Upper lobe of right lung (tissue), 1 donor: ENCODE measurements at regions not wholly inside any gene's neighbourhood (a gene's known extent, or its start where the extent isn't known, plus 50 kb on each side); places are given as distances from the start of the nearest gene placed in this dataset.

Experiments used
- ATAC-seq: fragments of 200-7000 bp; cut with Tn5 transposase; one replicate; pipeline ENCODE4 v1.9.1; 2020; ENCODE audit warnings: mild to moderate bottlenecking, moderate library complexity
- DNase-seq: peaks from one replicate; pipeline ENCODE4 v3.0.0-alpha.2; 2020
- H3K27ac ChIP-seq: fragments of 200-600 bp; one replicate; pipeline ENCODE4 v1.8.0; 2022
- H3K27me3 ChIP-seq: fragments of 200-600 bp; one replicate; pipeline ENCODE4 v1.8.0; 2022; ENCODE audit warnings: mild to moderate bottlenecking
- H3K36me3 ChIP-seq: fragments of 200-600 bp; one replicate; pipeline ENCODE4 v1.8.0; 2022
- H3K4me1 ChIP-seq: fragments of 200-600 bp; one replicate; pipeline ENCODE4 v1.8.0; 2022
- H3K4me3 ChIP-seq: fragments of 200-600 bp; one replicate; pipeline ENCODE4 v1.8.0; 2022; ENCODE audit warnings: mild to moderate bottlenecking
- H3K9me3 ChIP-seq: fragments of 200-600 bp; one replicate; pipeline ENCODE4 v1.8.0; 2022
- intact Hi-C: fragments of 100-400 bp; cut with DNase I; formaldehyde crosslinking; loops from one replicate; pipeline ENCODE4 v1.11.0; 2022
- TF ChIP-seq, protein P1 (sequence below): fragments of 200-600 bp; IDR thresholded peaks from one replicate; pipeline ENCODE4 v1.8.0; 2022; ENCODE audit warnings: antibody characterized with exemption
- donor health status: DM: no; HTN: yes; CAD: no; lungs with severe emphysema.

DNA sequence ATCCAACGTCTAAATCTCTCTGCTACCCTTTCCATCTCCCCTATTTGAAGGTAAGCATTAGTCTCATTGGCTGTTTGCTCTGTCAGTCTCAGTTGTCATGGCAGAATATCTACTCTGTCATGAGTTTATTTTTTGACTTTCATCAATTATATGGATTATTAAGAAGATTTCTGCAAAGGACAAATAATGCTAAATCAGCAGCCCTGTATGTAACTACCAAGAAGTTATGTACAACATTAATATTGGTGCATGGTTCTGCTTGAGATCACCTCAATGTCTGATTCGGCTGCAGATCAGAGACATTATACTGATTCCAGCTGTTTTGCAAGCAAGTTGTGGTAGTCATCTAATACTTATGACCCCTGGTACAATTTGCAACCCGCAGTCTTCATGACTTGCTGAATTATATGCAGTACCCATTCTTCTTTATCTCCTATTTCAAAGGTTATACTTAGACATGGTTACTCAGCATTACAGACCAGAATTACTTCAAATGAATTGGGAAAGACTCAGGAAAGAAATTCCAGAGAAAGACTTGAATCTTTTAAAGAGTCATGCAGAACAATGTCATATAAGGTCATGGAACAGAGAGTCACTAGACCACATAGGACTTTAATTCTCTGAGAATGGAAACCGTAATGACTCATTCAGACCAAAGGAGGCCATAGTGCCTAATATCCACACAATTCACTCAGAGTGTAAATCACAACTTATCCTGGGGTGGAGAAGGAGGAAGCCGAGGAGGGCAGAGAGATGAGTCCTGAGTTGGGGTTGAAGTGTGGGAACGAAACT, 201.4 kb downstream of the IBTK start:
- Histone ChIP-seq H3K4me3 (no peak overlapping the region), H3K27me3 (no peaks in the 10 kb centered on the region), H3K9me3 (no peaks in the 10 kb centered on the region), H3K4me1 (no peaks in the 10 kb centered on the region), H3K36me3 (no peaks in the 10 kb centered on the region), H3K27ac (no peak overlapping the region)
- ATAC-seq (no peak), DNase-seq (no peak)
- intact Hi-C loops: no loop called here
- TF ChIP-seq, protein P1, sequence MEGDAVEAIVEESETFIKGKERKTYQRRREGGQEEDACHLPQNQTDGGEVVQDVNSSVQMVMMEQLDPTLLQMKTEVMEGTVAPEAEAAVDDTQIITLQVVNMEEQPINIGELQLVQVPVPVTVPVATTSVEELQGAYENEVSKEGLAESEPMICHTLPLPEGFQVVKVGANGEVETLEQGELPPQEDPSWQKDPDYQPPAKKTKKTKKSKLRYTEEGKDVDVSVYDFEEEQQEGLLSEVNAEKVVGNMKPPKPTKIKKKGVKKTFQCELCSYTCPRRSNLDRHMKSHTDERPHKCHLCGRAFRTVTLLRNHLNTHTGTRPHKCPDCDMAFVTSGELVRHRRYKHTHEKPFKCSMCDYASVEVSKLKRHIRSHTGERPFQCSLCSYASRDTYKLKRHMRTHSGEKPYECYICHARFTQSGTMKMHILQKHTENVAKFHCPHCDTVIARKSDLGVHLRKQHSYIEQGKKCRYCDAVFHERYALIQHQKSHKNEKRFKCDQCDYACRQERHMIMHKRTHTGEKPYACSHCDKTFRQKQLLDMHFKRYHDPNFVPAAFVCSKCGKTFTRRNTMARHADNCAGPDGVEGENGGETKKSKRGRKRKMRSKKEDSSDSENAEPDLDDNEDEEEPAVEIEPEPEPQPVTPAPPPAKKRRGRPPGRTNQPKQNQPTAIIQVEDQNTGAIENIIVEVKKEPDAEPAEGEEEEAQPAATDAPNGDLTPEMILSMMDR: no peak

DNA sequence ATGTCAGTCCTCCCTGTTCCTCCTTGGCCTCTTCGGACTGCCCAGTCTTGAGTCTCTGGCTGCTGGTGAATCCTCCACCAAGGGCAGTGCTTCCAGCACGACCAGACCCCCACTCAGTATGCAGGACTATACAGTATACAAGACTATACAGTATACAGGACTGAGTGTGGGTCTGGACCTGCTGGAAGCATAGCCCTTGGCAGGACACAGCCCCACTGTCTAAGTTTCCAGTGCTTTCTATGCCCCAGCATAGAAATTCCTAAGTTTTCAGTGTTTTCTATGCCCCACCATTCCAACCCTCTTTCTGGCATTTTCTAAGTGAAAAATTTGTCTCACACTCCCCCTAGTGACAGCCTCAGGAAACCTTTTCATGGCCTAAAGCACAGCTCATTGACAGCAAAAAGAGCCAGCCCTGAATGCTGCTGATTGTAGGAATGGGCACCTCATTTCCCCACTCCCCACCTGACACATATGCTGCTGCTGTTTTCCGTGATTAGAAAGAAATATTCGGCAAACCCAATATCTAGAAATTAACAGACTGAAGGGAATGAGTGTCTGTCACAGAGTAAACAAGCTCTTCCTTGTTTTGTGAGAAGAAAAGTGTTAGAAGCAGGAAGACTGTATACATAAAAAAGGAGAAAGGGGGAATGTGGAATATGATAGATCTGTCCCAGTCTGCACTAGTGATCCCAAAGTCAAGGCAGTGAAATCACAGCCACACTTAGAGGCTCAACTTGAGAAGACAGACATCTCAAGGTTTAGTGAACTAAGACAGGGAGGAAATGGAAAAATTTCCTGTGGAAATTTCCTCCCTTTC, 206.9 kb downstream of the IBTK start:
- Histone ChIP-seq H3K4me3 (no peak overlapping the region), H3K9me3 (no peaks in the 10 kb centered on the region), H3K27ac (no peak overlapping the region), H3K4me1 (no peaks in the 10 kb centered on the region), H3K27me3 (no peaks in the 10 kb centered on the region), H3K36me3 (no peaks in the 10 kb centered on the region)
- DNase-seq: no peak
- TF ChIP-seq, protein P1: peak; percentile 63
- intact Hi-C loops: no loop called here
- ATAC-seq: peak; percentile 84

DNA sequence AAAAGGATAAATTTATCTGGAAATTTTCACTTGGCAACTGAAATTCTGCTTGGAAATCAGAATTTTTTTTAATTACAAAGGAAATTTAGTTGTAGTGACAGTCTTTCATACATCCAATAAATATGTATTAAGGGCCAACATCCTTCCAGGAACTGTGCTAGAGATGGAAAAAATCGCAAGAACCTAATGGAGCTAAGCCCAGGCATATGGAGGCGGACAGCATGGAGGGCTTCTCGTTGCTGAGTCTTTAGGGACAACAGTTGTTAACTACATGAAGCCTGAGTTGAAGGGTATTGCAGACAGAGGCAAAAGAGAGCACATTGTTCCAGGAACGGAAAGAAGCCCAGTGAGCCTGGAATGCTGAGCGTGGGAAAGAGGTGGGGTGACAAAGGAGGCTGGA, 208.9 kb downstream of the IBTK start:
- Histone ChIP-seq H3K27ac (no peak overlapping the region), H3K9me3 (no peaks in the 10 kb centered on the region), H3K36me3 (no peaks in the 10 kb centered on the region), H3K27me3 (no peaks in the 10 kb centered on the region), H3K4me3 (no peak overlapping the region), H3K4me1 (no peaks in the 10 kb centered on the region)
- DNase-seq: no peak
- no peak for ATAC-seq
- intact Hi-C loops: no loop called here
- TF ChIP-seq, protein P1: no peak

DNA sequence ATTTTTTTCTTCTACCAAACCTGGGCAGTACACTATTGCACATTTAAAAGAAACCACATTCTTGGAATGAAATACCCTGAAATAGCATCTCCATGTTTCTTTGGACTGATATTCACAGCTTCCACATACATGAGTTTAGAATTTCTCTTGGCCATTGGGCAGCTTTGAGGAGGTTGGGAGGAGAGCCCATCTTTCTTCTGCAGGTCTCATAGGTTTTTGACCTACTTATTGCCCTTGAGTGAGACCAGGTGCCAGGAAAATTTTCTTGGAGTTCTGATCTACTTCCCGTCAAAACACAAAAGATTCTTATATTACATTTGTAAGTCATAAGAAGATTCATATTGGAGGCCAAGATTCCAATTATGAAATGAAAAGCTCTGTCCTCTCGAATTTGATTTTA, 212.0 kb downstream of the IBTK start:
- no peaks in the 10 kb centered on the region for H3K27me3 ChIP-seq
- TF ChIP-seq, protein P1: no peak
- ATAC-seq: no peak

DNA sequence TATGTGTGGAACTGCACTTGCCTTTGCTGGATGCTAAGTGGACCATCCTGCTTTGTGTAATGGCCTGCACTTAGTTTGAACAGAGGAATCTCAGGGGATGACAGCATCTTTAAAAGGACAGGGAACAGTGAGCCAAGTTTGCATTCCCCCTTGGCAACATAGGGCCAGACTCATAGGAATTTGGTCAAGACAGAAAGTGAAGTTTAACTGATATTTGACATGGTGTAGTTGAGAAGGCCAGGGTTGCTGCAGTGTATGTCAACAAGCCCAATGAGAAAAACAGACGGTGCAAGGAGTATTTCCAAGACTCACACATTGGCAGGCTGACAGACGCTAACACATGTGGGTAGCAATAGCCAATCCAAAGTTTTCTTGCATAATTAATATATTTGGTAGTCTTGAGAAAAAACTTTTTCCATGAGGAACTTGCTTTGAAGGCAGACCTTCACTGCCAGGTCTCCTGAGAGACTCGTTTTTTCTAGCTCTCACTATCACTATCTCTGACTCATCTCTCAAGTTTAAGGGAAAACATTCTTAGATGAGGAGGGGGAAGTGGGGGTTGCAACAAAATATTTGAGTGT, 213.8 kb downstream of the IBTK start:
- DNase-seq: no peak
- peak; percentile 60 for ATAC-seq
- TF ChIP-seq, protein P1: no peak
- Histone ChIP-seq H3K4me1 (no peaks in the 10 kb centered on the region), H3K27ac (no peak overlapping the region), H3K4me3 (no peak overlapping the region), H3K9me3 (no peaks in the 10 kb centered on the region), H3K36me3 (no peaks in the 10 kb centered on the region), H3K27me3 (no peaks in the 10 kb centered on the region)
- intact Hi-C loops: no loop called here

More for the DNA sequence above, 212.0 kb downstream of the IBTK start:
- H3K4me1 ChIP-seq: no peaks in the 10 kb centered on the region
- DNase-seq: no peak
- H3K36me3 ChIP-seq: no peaks in the 10 kb centered on the region
- no peaks in the 10 kb centered on the region for H3K9me3 ChIP-seq
- H3K27ac ChIP-seq: no peak overlapping the region
- intact Hi-C loops: no loop called here
- H3K4me3 ChIP-seq: no peak overlapping the region
